Fibroblast of lung (primary cell): ENCODE measurements at regions not wholly inside any gene's neighbourhood (a gene's known extent, or its start where the extent isn't known, plus 50 kb on each side); places are given as distances from the start of the nearest gene placed in this dataset.

Experiments used
- DNase-seq, 2 donors: peaks; one replicate each; pipeline versions ENCODE4 v3.0.0 to v3.0.0-alpha.2; 2010; ENCODE audit warnings: low read depth in 2 of 2
- H2AFZ ChIP-seq: 2 replicates; pipeline ENCODE4 v1.5.1; 2012; ENCODE audit warnings: low read length, control low read depth, inconsistent platforms
- H3K27ac ChIP-seq: 2 replicates; pipeline ENCODE4 v1.5.1; 2011; ENCODE audit warnings: low read length, control low read depth; ENCODE audit not compliant: insufficient read depth
- H3K27me3 ChIP-seq: 2 replicates; pipeline ENCODE4 v1.5.1; 2011; ENCODE audit warnings: mild to moderate bottlenecking, low read length; ENCODE audit not compliant: control insufficient read depth, insufficient read depth
- H3K36me3 ChIP-seq: 2 replicates; pipeline ENCODE4 v1.5.1; 2011; ENCODE audit warnings: low read length; ENCODE audit not compliant: control insufficient read depth, insufficient read depth
- H3K4me1 ChIP-seq: 2 replicates; pipeline ENCODE4 v1.5.1; 2011; ENCODE audit warnings: low read length; ENCODE audit not compliant: control insufficient read depth, insufficient read depth; ENCODE audit errors: extremely low read depth
- H3K4me2 ChIP-seq: 2 replicates; pipeline ENCODE4 v1.5.1; 2011; ENCODE audit warnings: low read length, control low read depth; ENCODE audit not compliant: insufficient read depth; ENCODE audit errors: extremely low read depth
- H3K4me3 ChIP-seq, 4 experiments: fragments of 200-600 bp in 1 of 4; sonication (generic) in 1 of 4; replicated peaks in 1 of 4; 2 replicates each; pipeline ENCODE4 v1.5.1; 2011 to 2016; ENCODE audit warnings: low read length in 4 of 4, low read depth in 3 of 4, mild to moderate bottlenecking in 3 of 4, control low read depth in 2 of 4, inconsistent platforms in 1 of 4, mixed read lengths in 1 of 4; ENCODE audit not compliant: insufficient read depth in 1 of 4; ENCODE audit errors: control extremely low read depth in 1 of 4
- H3K79me2 ChIP-seq: 2 replicates; pipeline ENCODE4 v1.5.1; 2012; ENCODE audit warnings: mild to moderate bottlenecking, low read length, inconsistent platforms; ENCODE audit not compliant: control insufficient read depth, insufficient read depth
- H3K9ac ChIP-seq: 2 replicates; pipeline ENCODE4 v1.5.1; 2011; ENCODE audit warnings: mild to moderate bottlenecking, low read length, control low read depth; ENCODE audit not compliant: insufficient read depth
- H3K9me3 ChIP-seq: 2 replicates; pipeline ENCODE4 v1.5.1; 2012; ENCODE audit warnings: low read depth, low read length; ENCODE audit not compliant: control insufficient read depth, insufficient read depth
- H4K20me1 ChIP-seq: 2 replicates; pipeline ENCODE4 v1.5.1; 2011; ENCODE audit warnings: low read length; ENCODE audit not compliant: control insufficient read depth, insufficient read depth; ENCODE audit errors: extremely low read depth
- CTCF ChIP-seq, 2 donors: IDR thresholded peaks in 1 of 2; conservative IDR thresholded peaks in 1 of 2; 1 replicate in 1 of 2; 2 replicates in 1 of 2; pipeline ENCODE4 v1.5.1; 2011 to 2012; ENCODE audit warnings: low read length in 2 of 2, control low read depth in 1 of 2, inconsistent platforms in 1 of 2, low read depth in 1 of 2, mild to moderate bottlenecking in 1 of 2
- EZH2 ChIP-seq: IDR thresholded peaks from 2 replicates; pipeline ENCODE4 v1.5.1; 2012; ENCODE audit warnings: low read length, control low read depth, mild to moderate bottlenecking; ENCODE audit errors: missing control alignments

DNA sequence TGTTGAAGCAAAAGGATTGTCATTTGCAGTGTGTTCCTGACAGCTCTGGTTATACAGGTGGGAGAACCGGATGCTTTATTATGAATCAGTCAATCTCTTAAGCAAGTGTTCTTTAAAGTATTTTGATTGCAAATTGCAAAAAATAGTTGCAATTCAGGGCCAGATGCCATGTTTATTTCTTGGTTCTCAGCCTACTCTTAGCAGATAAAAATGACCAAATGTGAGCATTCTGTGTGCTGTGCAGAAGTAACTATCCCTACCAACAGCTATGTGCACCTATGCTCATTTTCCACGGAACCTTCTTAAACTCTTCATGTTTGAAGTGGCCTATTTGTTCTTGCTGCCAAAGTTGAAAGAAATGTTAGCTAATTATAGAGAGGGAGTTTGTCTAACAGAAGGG, 262.3 kb upstream of the RASGRP1 start:
- TF ChIP-seq EZH2: no peak
- no peak for TF ChIP-seq CTCF (conservative IDR thresholded peaks at IDR 0.05 in 1 of 2, IDR thresholded peaks at IDR 0.05 in 1 of 2; ENCODE audit: low read depth in 1 of 2, low read length in 2 of 2)
- H3K9me3 ChIP-seq: no peaks in the 10 kb centered on the region
- peaks cover 2% of the 10 kb centered on the region for H3K4me1 ChIP-seq
- no peaks in the 10 kb centered on the region for H3K27me3 ChIP-seq
- H3K36me3 ChIP-seq: no peaks in the 10 kb centered on the region
- H3K4me2 ChIP-seq: no peak overlapping the region
- H2AFZ ChIP-seq: no peak overlapping the region
- no peak overlapping the region for H3K27ac ChIP-seq
- no peak for DNase-seq
- H4K20me1 ChIP-seq: no peaks in the 10 kb centered on the region
- no peak overlapping the region for H3K9ac ChIP-seq
- H3K79me2 ChIP-seq: no peaks in the 10 kb centered on the region
- no peak overlapping the region for H3K4me3 ChIP-seq

GRCh38 chr15:38828031-38828532, 263.5 kb upstream of the RASGRP1 start:
- Histone ChIP-seq H3K27me3 (no peaks in the 10 kb centered on the region), H3K36me3 (no peaks in the 10 kb centered on the region), H3K4me2 (no peak overlapping the region), H3K27ac (no peak overlapping the region), H2AFZ (no peak overlapping the region), H3K4me1 (peaks cover 2% of the 10 kb centered on the region), H4K20me1 (no peaks in the 10 kb centered on the region), H3K9ac (no peak overlapping the region), H3K79me2 (no peaks in the 10 kb centered on the region), H3K4me3 (no peak overlapping the region), H3K9me3 (no peaks in the 10 kb centered on the region)
- no peak for TF ChIP-seq CTCF (conservative IDR thresholded peaks at IDR 0.05 in 1 of 2, IDR thresholded peaks at IDR 0.05 in 1 of 2; ENCODE audit: low read depth in 1 of 2, low read length in 2 of 2)
- no peak for TF ChIP-seq EZH2
- peak in 1 of 2 donors; percentile 62 for DNase-seq

GRCh38 chr15:38829086-38829485, 264.5 kb upstream of the RASGRP1 start:
- Histone ChIP-seq H2AFZ (no peak overlapping the region), H3K36me3 (no peaks in the 10 kb centered on the region), H3K27ac (no peak overlapping the region), H3K9me3 (no peaks in the 10 kb centered on the region), H3K79me2 (no peaks in the 10 kb centered on the region), H3K9ac (no peak overlapping the region), H3K4me3 (no peak overlapping the region), H3K27me3 (no peaks in the 10 kb centered on the region), H3K4me2 (no peak overlapping the region), H4K20me1 (no peaks in the 10 kb centered on the region), H3K4me1 (peaks cover 2% of the 10 kb centered on the region)
- TF ChIP-seq EZH2 (no peak), CTCF (conservative IDR thresholded peaks at IDR 0.05 in 1 of 2, IDR thresholded peaks at IDR 0.05 in 1 of 2; ENCODE audit: low read depth in 1 of 2, low read length in 2 of 2) (no peak)
- no peak for DNase-seq
